Pancreas (tissue), 10 donors: ENCODE measurements at regions not wholly inside any gene's neighbourhood (a gene's known extent, or its start where the extent isn't known, plus 50 kb on each side); places are given as distances from the start of the nearest gene placed in this dataset.
A peak's percentile ranks its signal among the peaks of the same experiment; 100 is the strongest.

Experiments
- ATAC-seq, 4 donors: fragments of 200-7000 bp; cut with Tn5 transposase; one replicate each; pipeline versions ENCODE4 v1.8.0 to v1.9.1; 2020; ENCODE audit warnings: mild to moderate bottlenecking in 4 of 4, moderate library complexity in 4 of 4
- DNase-seq, 6 donors: peaks; one replicate each; pipeline ENCODE4 v3.0.0-alpha.2; 2020
- FAIRE-seq: peaks from 2 replicates; lab custom pipeline; 2012; peaks lifted over from hg19 to GRCh38; lab: Jason Lieb, UNC
- H3K27ac ChIP-seq, 4 donors: fragments of 200-600 bp; sonication (generic); 1 replicate in 3 of 4; 2 replicates in 1 of 4; pipeline versions ENCODE4 v1.5.0 to v1.8.0; 2020
- H3K27me3 ChIP-seq, 4 donors: fragments of 200-600 bp; one replicate each; pipeline ENCODE4 v1.8.0; 2021
- H3K36me3 ChIP-seq, 3 donors: fragments of 200-600 bp; sonication (generic) in 1 of 3; one replicate each; pipeline versions ENCODE4 v1.5.0 to v1.8.0; 2020 to 2021
- H3K4me1 ChIP-seq, 3 donors: fragments of 200-600 bp; one replicate each; pipeline ENCODE4 v1.8.0; 2021
- H3K4me3 ChIP-seq, 4 donors: fragments of 200-600 bp; sonication (generic) in 2 of 4; one replicate each; pipeline versions ENCODE4 v1.5.0 to v1.8.0; 2020 to 2021
- H3K9me3 ChIP-seq, 4 donors: fragments of 200-600 bp; one replicate each; pipeline ENCODE4 v1.8.0; 2021
- WGBS, 2 donors: extraction: QIAGEN DNeasy Blood & Tissue Kit; methylation state at CpG; one replicate each; pipeline ENCODE4 v1.1.7; 2013; 5-methylcytosine and 5-hydroxymethylcytosine counted together
- intact Hi-C, 3 donors: fragments of 100-400 bp; cut with DNase I; formaldehyde crosslinking; loops; one replicate each; pipeline versions ENCODE4 v1.11.1 to v1.14.2; 2022
- TF ChIP-seq, protein P1 (sequence below), 4 donors: fragments of 200-600 bp; sonication (generic) in 3 of 4; IDR thresholded peaks; one replicate each; pipeline versions ENCODE4 v1.5.0 to v1.8.0; 2021; ENCODE audit warnings: antibody characterized with exemption in 4 of 4
- donor health status: healthy with polysubstance abuse.
- donor health status: DM: no; HTN: no; CAD: no; lungs with moderate emphysema.
- donor health status: DM: no; HTN: no; CAD: no.
- donor health status: control.
- donor health status: control.
- donor health status: Bipolar disorder and iron deficiency.
- donor health status: DM: yes; HTN: yes; CAD: no.
- donor health status: DM: no; HTN: no; CAD: no.
- donor health status: DM: no; HTN: no; CAD: no.
- donor health status: DM: yes; HTN: yes; CAD: no.

GRCh38 chr2:67854798-67855197 is 208.0 kb downstream of the C1D start:
- H3K9me3 ChIP-seq = no peaks in the 10 kb centered on the region
- ATAC-seq (no peak), FAIRE-seq (no peak), DNase-seq (no peak)
- H3K4me1 ChIP-seq = no peaks in the 10 kb centered on the region
- no peak overlapping the region for H3K4me3 ChIP-seq
- intact Hi-C loops = no loop called here
- no peak overlapping the region for H3K27ac ChIP-seq
- TF ChIP-seq, protein P1, sequence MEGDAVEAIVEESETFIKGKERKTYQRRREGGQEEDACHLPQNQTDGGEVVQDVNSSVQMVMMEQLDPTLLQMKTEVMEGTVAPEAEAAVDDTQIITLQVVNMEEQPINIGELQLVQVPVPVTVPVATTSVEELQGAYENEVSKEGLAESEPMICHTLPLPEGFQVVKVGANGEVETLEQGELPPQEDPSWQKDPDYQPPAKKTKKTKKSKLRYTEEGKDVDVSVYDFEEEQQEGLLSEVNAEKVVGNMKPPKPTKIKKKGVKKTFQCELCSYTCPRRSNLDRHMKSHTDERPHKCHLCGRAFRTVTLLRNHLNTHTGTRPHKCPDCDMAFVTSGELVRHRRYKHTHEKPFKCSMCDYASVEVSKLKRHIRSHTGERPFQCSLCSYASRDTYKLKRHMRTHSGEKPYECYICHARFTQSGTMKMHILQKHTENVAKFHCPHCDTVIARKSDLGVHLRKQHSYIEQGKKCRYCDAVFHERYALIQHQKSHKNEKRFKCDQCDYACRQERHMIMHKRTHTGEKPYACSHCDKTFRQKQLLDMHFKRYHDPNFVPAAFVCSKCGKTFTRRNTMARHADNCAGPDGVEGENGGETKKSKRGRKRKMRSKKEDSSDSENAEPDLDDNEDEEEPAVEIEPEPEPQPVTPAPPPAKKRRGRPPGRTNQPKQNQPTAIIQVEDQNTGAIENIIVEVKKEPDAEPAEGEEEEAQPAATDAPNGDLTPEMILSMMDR (IDR thresholded peaks at IDR 0.05) = no peak
- 57 to 67% methylated on average over 1 of the region's 1 CpG for WGBS, 2 donors
- H3K36me3 ChIP-seq = no peaks in the 10 kb centered on the region
- no peaks in the 10 kb centered on the region for H3K27me3 ChIP-seq

DNA sequence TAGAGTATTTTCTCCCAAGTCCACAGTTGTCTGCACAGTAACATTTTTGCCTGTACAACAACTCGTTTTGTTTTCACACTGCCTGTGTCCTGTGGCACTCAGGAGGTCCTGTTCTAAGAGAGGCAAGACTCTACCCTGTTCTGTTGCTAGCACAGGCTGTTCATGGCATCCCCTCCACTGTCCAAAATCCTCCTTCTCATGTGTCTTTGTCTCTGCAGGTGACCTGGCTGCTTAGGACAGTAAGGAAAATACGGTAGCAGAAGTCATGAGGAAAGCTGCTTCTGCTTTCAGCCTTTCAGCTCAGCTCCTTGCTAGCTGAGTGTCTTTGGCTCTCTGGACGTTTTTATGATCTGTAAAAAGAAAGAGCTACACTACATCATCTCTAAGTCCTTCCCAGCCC is 205.9 kb downstream of the C1D start:
- Histone ChIP-seq H3K36me3 (no peaks in the 10 kb centered on the region), H3K4me3 (no peak overlapping the region), H3K4me1 (no peaks in the 10 kb centered on the region), H3K27ac (no peak overlapping the region), H3K27me3 (no peaks in the 10 kb centered on the region), H3K9me3 (no peaks in the 10 kb centered on the region)
- FAIRE-seq (no peak), ATAC-seq (no peak), DNase-seq (no peak)
- intact Hi-C loops = no loop called here
- TF ChIP-seq, protein P1 (IDR thresholded peaks at IDR 0.05) = no peak
- 49 to 52% methylated on average over 3 of the region's 3 CpGs for WGBS, 2 donors

- intact Hi-C loops = no loop called here
- WGBS, 2 donors = 73 to 89% methylated on average over 4 of the region's 4 CpGs
- ATAC-seq (no peak), DNase-seq (no peak), FAIRE-seq (no peak)
- no peak overlapping the region for H3K27ac ChIP-seq
- no peak overlapping the region for H3K4me3 ChIP-seq
- no peaks in the 10 kb centered on the region for H3K4me1 ChIP-seq
- H3K9me3 ChIP-seq = no peaks in the 10 kb centered on the region
- TF ChIP-seq, protein P1 (IDR thresholded peaks at IDR 0.05) = no peak
- H3K36me3 ChIP-seq = no peaks in the 10 kb centered on the region
- no peaks in the 10 kb centered on the region for H3K27me3 ChIP-seq
Measured at GRCh38 chr2:67857836-67858235, 205.0 kb downstream of the C1D start.

DNA sequence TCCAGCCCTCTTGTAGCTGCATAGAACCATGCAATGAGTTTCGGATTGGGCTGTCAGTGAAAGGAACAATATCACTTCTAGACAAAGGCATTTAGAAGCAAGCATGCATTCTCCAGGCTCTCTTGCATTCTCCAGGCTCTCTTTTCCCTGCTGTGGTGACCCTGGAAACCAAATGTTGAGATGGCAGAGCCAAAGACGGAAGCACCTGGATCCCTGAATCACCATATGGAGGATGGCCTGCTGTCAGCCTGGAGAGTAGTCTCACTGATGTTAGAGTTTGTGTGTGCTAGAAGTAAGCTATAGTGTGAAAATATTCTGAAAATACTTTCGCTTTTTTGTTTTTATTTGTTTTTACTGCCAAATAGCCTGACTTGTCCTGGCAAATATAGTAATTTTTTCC is 203.9 kb downstream of the C1D start:
- intact Hi-C loops = no loop called here
- DNase-seq = no peak
- H3K27me3 ChIP-seq = no peaks in the 10 kb centered on the region
- H3K27ac ChIP-seq = no peak overlapping the region
- no peaks in the 10 kb centered on the region for H3K9me3 ChIP-seq
- no peak for FAIRE-seq
- no peak for ATAC-seq
- no peak overlapping the region for H3K4me3 ChIP-seq
- WGBS, 2 donors = 80 to 89% methylated on average over 3 of the region's 3 CpGs
- H3K36me3 ChIP-seq = no peaks in the 10 kb centered on the region
- H3K4me1 ChIP-seq = no peaks in the 10 kb centered on the region
- TF ChIP-seq, protein P1 (IDR thresholded peaks at IDR 0.05) = no peak

- Histone ChIP-seq H3K36me3 (no peaks in the 10 kb centered on the region), H3K4me3 (no peak overlapping the region), H3K27ac (no peak overlapping the region), H3K27me3 (no peaks in the 10 kb centered on the region), H3K4me1 (no peaks in the 10 kb centered on the region), H3K9me3 (no peaks in the 10 kb centered on the region)
- WGBS, 2 donors = 57 to 63% methylated on average over 3 of the region's 3 CpGs
- no peak for FAIRE-seq
- DNase-seq = no peak
- TF ChIP-seq, protein P1 (IDR thresholded peaks at IDR 0.05) = no peak
- ATAC-seq = peak in 1 of 4 donors; percentile 31
- intact Hi-C loops = no loop called here
Measured at GRCh38 chr2:67865917-67866316, 196.9 kb downstream of the C1D start.
